Progenitor cell of endocrine pancreas (in vitro differentiated cells): ENCODE measurements at regions not wholly inside any gene's neighbourhood (a gene's known extent, or its start where the extent isn't known, plus 50 kb on each side); places are given as distances from the start of the nearest gene placed in this dataset.

ENCODE experiments used
- DNase-seq: peaks from one replicate; pipeline ENCODE4 v3.0.0; 2021; ENCODE audit warnings: low spot score; ENCODE audit not compliant: unreplicated experiment
- H3K27ac Mint-ChIP-seq: 2 replicates; pipeline ENCODE4 v1.8.0; 2021; ENCODE audit warnings: mild to moderate bottlenecking, moderate library complexity, mixed read lengths
- H3K27me3 Mint-ChIP-seq: 2 replicates; pipeline ENCODE4 v1.8.0; 2021; ENCODE audit warnings: mixed read lengths
- H3K36me3 Mint-ChIP-seq: 2 replicates; pipeline ENCODE4 v1.8.0; 2022; ENCODE audit warnings: mixed read lengths; ENCODE audit not compliant: insufficient read depth
- H3K4me1 Mint-ChIP-seq: 2 replicates; pipeline ENCODE4 v1.8.0; 2021; ENCODE audit warnings: low read depth, mixed read lengths
- H3K4me3 Mint-ChIP-seq: 2 replicates; pipeline ENCODE4 v1.8.0; 2021; ENCODE audit warnings: low read depth, mild to moderate bottlenecking, moderate library complexity, mixed read lengths
- H3K9me3 Mint-ChIP-seq: 2 replicates; pipeline ENCODE4 v1.8.0; 2021; ENCODE audit warnings: low read depth, mixed read lengths
- TF ChIP-seq, protein P1 (sequence below): fragments of 200-600 bp; sonication (generic); IDR thresholded peaks from one replicate; pipeline ENCODE4 v1.5.0; 2021; ENCODE audit warnings: antibody characterized with exemption, mild to moderate bottlenecking; ENCODE audit not compliant: unreplicated experiment

DNA sequence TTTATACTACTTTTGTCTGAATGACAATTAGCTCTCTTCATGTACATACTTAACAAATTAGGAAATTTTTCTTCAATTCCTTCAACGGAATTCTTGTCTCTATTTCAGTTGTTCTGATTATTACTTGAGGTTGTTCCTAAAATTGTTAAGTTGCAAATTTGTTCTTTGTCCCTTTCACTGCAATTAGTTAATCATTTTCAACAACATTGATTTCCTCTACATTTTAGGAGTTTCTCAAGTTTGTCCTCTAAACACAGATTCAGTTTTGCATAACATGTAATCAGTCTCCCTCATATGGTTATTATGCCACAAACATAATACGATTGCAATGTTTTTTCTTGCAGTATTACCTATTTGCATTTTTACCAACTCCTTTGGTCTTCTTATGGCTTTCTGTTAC is 283.5 kb downstream of the SV2B start:
- no peaks in the 10 kb centered on the region for H3K27me3 Mint-ChIP-seq
- no peak overlapping the region for H3K27ac Mint-ChIP-seq
- H3K4me1 Mint-ChIP-seq = peaks cover 5% of the 10 kb centered on the region
- H3K9me3 Mint-ChIP-seq = peaks cover 8% of the 10 kb centered on the region
- TF ChIP-seq, protein P1, sequence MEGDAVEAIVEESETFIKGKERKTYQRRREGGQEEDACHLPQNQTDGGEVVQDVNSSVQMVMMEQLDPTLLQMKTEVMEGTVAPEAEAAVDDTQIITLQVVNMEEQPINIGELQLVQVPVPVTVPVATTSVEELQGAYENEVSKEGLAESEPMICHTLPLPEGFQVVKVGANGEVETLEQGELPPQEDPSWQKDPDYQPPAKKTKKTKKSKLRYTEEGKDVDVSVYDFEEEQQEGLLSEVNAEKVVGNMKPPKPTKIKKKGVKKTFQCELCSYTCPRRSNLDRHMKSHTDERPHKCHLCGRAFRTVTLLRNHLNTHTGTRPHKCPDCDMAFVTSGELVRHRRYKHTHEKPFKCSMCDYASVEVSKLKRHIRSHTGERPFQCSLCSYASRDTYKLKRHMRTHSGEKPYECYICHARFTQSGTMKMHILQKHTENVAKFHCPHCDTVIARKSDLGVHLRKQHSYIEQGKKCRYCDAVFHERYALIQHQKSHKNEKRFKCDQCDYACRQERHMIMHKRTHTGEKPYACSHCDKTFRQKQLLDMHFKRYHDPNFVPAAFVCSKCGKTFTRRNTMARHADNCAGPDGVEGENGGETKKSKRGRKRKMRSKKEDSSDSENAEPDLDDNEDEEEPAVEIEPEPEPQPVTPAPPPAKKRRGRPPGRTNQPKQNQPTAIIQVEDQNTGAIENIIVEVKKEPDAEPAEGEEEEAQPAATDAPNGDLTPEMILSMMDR = no peak
- H3K4me3 Mint-ChIP-seq = no peak overlapping the region
- no peak for DNase-seq
- H3K36me3 Mint-ChIP-seq = no peaks in the 10 kb centered on the region

DNA sequence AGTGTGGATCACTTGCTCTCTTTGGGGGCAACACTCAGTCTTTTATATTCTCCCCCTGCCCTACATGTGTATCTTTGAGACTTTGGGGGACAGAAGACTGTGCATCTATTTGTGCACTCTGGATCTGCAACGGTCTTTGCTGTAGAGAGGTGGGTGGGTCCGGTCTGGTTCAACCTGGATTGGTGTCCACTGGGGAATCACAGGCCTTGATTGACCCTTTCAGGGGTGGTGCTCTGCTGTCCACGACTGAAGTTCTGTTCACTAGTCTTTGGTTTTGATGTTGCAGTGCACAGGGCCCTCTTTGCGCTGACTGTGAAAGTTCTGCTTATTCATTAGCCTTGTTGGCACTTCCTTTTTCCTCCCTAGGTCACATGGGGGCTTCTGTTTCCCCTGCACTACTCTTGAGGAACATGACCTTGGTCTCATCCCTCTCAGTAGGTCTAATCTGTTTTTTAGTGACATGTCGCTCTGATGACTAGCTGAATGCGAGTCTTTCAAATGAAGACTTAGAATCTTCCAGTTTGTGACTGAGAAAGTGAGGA is 284.2 kb downstream of the SV2B start:
- TF ChIP-seq, protein P1 = no peak
- peaks cover 5% of the 10 kb centered on the region for H3K4me1 Mint-ChIP-seq

DNA sequence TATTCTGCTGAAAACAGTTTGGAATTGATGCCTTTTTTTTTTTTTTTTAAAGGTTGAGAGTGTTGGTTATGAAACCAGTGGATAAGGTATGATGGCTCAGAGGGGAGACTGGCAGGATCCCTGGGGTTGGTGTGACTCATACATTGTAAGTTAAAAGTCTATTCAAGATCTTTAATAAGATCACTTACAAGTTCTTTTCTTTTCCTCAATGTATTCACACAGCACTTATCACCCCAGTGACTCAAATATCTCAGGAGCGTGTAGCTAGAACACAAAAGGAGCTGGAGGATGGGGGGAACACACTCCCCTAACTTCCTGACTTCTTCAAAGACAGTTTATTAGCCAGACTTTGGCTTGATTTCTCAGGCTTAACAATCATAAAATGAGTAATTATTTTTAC is 285.3 kb downstream of the SV2B start:
- Mint-ChIP-seq H3K4me3 (no peak overlapping the region), H3K27ac (no peak overlapping the region), H3K9me3 (peaks cover 8% of the 10 kb centered on the region), H3K4me1 (peaks cover 5% of the 10 kb centered on the region), H3K27me3 (no peaks in the 10 kb centered on the region), H3K36me3 (no peaks in the 10 kb centered on the region)
- TF ChIP-seq, protein P1 = no peak
- DNase-seq = no peak

More for the DNA sequence above, 284.2 kb downstream of the SV2B start:
- Mint-ChIP-seq H3K27ac (no peak overlapping the region), H3K9me3 (peaks cover 8% of the 10 kb centered on the region), H3K27me3 (no peaks in the 10 kb centered on the region), H3K4me3 (no peak overlapping the region), H3K36me3 (no peaks in the 10 kb centered on the region)
- DNase-seq = no peak

DNA sequence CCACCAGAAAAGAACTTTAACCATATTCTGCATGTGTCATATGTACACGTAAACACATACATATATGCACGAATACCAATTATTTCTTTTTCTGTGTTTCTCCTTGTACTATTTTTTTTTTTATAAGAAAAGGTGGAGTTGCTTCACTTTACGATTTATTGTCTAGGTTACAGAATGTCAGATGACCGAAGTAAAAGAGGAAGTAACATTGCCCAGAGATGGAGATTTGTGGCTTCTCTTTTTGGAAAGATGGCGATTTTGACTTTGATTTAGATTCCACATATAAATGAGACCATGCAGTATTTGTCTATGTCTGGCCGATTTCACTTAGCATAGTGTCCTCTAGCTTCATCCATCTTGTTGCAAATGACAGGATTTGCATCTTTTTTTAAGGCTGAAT is 293.1 kb downstream of the SV2B start:
- Mint-ChIP-seq H3K4me1 (no peaks in the 10 kb centered on the region), H3K27ac (no peak overlapping the region), H3K4me3 (no peak overlapping the region), H3K27me3 (no peaks in the 10 kb centered on the region), H3K36me3 (no peaks in the 10 kb centered on the region), H3K9me3 (peaks cover 12% of the 10 kb centered on the region)
- TF ChIP-seq, protein P1 = no peak
- DNase-seq = no peak

DNA sequence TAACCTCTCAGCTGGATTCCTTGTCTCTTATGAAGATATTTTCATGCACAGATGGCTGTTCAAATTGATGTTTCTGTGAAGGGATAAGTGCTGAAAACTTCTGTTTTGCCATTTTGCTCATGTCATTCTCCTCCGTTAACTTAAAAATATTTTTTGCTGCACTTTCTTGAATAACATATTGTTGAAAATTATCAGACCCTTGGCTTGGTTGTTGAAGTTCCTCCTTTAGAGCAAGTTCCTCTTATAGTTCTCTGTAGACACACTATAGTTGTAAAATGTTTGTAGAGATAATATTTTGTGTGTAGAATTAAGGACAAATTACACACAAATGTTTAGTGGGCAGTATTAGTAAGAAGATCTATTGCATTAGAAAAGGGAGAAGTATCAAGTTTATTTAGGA is 300.4 kb downstream of the SV2B start:
- no peak for DNase-seq
- TF ChIP-seq, protein P1 = no peak
- Mint-ChIP-seq H3K27me3 (no peaks in the 10 kb centered on the region), H3K4me1 (no peaks in the 10 kb centered on the region), H3K27ac (no peak overlapping the region), H3K9me3 (peaks cover 3% of the 10 kb centered on the region), H3K36me3 (no peaks in the 10 kb centered on the region), H3K4me3 (no peak overlapping the region)
